ENCODE measurements at regions not wholly inside any gene's neighbourhood (a gene's known extent, or its start where the extent isn't known, plus 50 kb on each side); places are given as distances from the start of the nearest gene placed in this dataset.

- no peak for TF ChIP-seq CTCF (IDR thresholded peaks at IDR 0.05)
- Histone ChIP-seq H3K27ac (no peak overlapping the region), H3K9me3 (no peaks in the 10 kb centered on the region), H3K4me1 (ENCODE audit: control insufficient read depth in 1 of 2, low read depth in 2 of 2) (no peaks in the 10 kb centered on the region), H3K36me3 (no peaks in the 10 kb centered on the region), H3K4me3 (no peak overlapping the region), H3K27me3 (replicated peaks; ENCODE audit: insufficient read depth) (no peaks in the 10 kb centered on the region)
- ATAC-seq (ENCODE audit: insufficient number of reproducible peaks, low FRiP score, low read depth): no peak
- no peak for DNase-seq (ENCODE audit: low spot score)
Measured at GRCh38 chr2:66874411-66874810, 439.5 kb downstream of the MEIS1 start.

DNA sequence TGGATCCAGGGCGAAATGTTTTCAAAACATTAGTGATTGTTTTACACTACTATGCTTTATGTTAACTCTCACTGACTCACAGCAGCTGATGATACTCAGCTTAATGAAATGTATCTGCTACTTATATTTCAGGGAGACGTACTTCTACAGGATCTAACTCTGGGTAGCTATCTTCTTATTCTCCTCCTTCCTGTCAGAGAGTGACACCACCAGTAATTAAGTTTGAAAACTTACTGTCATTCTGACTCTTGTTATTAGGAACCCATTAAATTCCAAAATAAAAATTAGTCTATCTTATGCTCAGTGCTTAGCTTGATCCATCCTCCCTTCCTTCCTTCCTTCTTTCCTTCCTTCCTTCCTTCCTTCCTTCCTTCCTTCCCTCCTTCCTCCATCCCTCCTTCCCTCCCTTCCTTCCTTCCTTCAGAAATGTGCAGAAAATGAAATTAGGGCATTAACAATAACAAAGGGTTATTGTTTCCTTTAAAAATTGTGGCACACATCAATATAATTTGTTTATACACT lies 441.1 kb downstream of the MEIS1 start:
- Histone ChIP-seq H3K27me3 (replicated peaks; ENCODE audit: insufficient read depth) (no peaks in the 10 kb centered on the region), H3K36me3 (no peaks in the 10 kb centered on the region), H3K9me3 (no peaks in the 10 kb centered on the region), H3K27ac (no peak overlapping the region), H3K4me3 (no peak overlapping the region), H3K4me1 (ENCODE audit: control insufficient read depth in 1 of 2, low read depth in 2 of 2) (no peaks in the 10 kb centered on the region)
- ATAC-seq (ENCODE audit: insufficient number of reproducible peaks, low FRiP score, low read depth) (no peak), DNase-seq (ENCODE audit: low spot score) (no peak)
- no peak for TF ChIP-seq CTCF (IDR thresholded peaks at IDR 0.05)

DNA sequence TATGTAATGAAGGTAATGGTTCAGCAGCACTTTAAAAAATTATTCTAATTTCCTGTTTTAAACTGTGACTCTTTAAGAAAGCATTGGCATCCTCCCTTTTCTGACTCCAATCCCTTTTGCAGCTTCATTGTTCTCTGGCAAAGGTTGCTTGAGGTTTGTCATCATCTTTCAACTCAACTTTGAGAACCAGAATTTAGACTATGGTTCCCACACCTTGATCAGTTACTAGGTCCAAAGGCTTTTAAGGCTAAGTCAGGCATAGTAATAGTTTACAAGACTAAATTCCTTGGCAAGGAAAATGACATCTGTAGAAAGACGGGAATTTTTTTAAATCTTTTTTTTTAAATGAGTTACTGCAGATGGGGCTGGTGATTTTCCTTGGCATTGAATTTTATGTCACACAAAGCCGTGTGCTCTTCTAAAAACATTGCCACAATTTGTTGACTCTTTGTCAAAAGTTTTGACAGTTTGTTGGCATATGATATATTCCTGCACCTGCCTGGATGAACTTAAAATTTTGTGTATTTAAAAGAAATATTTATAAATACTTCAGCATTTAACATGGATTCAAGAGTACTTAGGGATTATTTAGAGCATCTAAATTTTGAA lies 451.0 kb downstream of the MEIS1 start:
- Histone ChIP-seq H3K27ac (no peak overlapping the region), H3K4me3 (no peak overlapping the region), H3K9me3 (no peaks in the 10 kb centered on the region), H3K4me1 (ENCODE audit: control insufficient read depth in 1 of 2, low read depth in 2 of 2) (no peaks in the 10 kb centered on the region), H3K27me3 (replicated peaks; ENCODE audit: insufficient read depth) (no peaks in the 10 kb centered on the region), H3K36me3 (no peaks in the 10 kb centered on the region)
- ATAC-seq (ENCODE audit: insufficient number of reproducible peaks, low FRiP score, low read depth) (no peak), DNase-seq (ENCODE audit: low spot score) (no peak)
- TF ChIP-seq CTCF (IDR thresholded peaks at IDR 0.05): no peak

DNA sequence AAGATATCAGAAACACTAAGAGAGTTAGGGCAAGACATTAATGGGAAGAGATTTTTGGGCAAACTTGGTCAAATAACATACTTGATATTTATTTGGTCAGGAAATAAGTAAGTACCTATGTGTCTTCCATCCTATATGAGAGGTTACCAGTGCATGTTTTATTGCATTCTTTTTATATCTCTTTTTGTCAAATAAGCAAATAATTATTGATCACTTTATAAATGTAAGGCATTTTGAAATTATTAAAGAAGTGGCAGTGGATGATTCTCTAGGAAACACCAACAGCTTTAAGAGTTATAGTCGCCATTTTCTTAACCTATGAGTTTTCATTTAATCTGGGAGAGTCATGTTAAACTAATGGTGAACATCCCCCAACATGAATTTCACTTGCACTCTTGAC lies 453.3 kb downstream of the MEIS1 start:
- no peaks in the 10 kb centered on the region for H3K27me3 ChIP-seq (replicated peaks; ENCODE audit: insufficient read depth)
- no peaks in the 10 kb centered on the region for H3K9me3 ChIP-seq
- ATAC-seq (ENCODE audit: insufficient number of reproducible peaks, low FRiP score, low read depth): no peak
- no peak for DNase-seq (ENCODE audit: low spot score)
- H3K27ac ChIP-seq: no peak overlapping the region
- no peaks in the 10 kb centered on the region for H3K4me1 ChIP-seq (ENCODE audit: control insufficient read depth in 1 of 2, low read depth in 2 of 2)
- no peak overlapping the region for H3K4me3 ChIP-seq
- no peak for TF ChIP-seq CTCF (IDR thresholded peaks at IDR 0.05)
- H3K36me3 ChIP-seq: no peaks in the 10 kb centered on the region

DNA sequence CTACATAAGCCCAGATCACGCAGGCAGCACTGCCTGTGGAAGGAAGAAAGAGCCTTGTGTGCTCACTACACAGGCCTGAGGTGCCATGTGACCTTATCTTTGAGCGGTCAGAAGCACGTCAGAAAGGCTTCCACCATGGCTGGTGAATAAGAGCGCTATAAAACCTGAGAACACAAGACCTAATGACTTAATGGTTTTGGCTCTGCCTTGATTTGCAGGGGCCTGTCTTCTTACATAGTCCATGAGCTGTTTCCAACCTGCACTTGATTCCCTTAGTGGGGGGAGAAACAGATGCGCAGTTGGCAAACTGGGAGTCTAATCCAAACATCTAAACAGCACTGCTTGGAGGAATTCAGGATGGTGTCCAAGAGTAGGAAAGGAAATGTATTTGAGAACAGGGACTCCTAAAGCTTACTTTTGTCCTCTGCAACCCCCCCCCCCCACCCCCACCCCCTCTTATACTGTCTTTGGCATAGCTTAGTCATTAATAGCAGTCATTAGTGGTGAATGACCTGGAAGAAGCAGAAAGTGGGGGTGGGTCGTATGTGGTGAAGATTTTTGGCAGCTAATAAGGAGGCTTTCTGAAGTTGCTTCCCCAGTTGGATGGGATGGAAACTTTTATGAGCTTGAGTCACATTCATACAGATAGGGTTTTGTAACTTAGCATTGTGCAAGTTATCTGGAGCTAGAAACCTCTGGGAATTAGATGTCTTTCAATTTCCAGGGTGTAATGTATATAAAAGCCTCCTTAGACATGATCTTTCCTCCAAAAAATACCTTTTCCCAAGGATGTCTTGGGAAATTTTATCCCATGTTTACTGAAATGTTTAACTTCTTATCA lies 454.1 kb downstream of the MEIS1 start:
- Histone ChIP-seq H3K27ac (no peak overlapping the region), H3K9me3 (no peaks in the 10 kb centered on the region), H3K4me3 (no peak overlapping the region), H3K4me1 (ENCODE audit: control insufficient read depth in 1 of 2, low read depth in 2 of 2) (no peaks in the 10 kb centered on the region), H3K36me3 (no peaks in the 10 kb centered on the region), H3K27me3 (replicated peaks; ENCODE audit: insufficient read depth) (no peaks in the 10 kb centered on the region)
- DNase-seq (ENCODE audit: low spot score): no peak
- ATAC-seq (ENCODE audit: insufficient number of reproducible peaks, low FRiP score, low read depth): no peak
- no peak for TF ChIP-seq CTCF (IDR thresholded peaks at IDR 0.05)
